Jurkat, Clone E6-1 (cell line): ENCODE measurements at regions not wholly inside any gene's neighbourhood (a gene's known extent, or its start where the extent isn't known, plus 50 kb on each side); places are given as distances from the start of the nearest gene placed in this dataset.
"Not testable (repeated sequence)": the region's sequence is repeated elsewhere in the genome, so short reads cannot be mapped to it uniquely, and the experiment has no call there.

Experiments
- DNase-seq: peaks from one replicate; pipeline ENCODE4 v3.0.0-alpha.2; 2011; ENCODE audit warnings: low read depth, low spot score
- H3K4me3 ChIP-seq: 2 replicates; pipeline ENCODE4 v1.5.1; 2011; ENCODE audit warnings: mild to moderate bottlenecking, low read length, control low read depth, moderate library complexity

DNA sequence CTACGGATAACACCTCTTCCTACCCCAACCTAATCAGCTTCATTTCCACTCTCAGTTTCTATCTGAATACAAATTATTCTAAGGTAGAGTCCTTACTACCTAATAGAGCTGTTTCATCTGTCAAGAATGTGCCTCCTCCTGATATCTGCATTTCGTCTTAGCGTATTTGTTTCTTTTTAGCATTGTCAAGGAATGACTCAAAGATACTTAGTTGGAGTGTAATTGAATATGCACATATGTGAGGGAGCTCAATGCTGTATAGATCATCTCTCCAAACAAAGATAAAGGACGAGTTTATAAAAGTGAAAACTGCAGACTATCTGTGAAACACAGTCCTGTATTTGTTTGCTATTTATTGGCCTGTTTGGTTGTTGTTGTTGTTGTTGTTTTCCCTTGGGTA is 2059.4 kb upstream of the CELF4 start:
- DNase-seq = no peak
- no peak overlapping the region for H3K4me3 ChIP-seq

DNA sequence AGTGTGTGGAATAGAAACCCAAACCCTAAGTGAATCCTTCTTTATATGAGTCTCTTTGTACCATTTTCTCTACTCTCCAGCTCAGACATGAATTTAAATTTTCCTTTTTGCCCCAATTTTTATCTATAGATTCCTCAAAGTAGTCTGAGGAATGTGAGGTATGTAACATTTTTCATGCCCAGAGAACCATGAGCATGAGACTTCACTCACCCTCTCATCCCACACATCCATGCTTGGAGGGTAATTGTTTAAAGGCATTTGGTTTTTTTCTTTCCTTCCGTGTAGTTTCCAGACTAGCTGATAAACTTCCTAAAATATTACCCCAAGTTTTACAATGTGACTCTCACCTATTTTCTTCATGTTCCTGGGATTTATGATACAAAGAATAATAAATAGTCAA is 2056.8 kb upstream of the CELF4 start:
- no peak overlapping the region for H3K4me3 ChIP-seq

DNA sequence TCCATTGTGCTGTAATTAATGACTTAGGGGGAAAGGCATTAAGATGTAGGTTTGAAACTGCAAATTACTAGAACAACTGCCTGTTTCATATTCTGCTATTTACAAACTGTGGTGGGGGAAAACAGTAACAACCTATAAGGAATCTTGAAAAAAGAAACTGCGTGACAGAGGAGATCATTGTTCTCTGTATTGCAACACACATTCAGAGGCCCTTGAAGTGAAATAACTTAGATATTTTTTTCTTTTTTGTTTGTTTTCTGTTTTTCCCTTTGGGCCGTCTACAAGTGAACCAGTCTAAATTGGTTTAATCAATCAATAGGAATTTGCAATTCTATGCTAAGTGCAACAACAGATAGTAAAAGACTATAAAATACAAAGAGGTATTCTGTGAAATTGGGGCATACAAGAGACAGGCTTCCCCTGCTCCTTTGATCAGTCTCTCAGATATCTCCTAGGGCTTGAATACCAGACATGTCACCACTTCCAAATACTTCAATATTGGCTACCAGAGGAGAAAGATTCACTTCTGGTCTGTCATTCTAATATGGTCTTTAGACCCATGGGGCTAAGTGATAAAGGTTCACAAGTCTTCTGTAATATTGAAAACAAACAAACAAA is 2055.1 kb upstream of the CELF4 start:
- no peak for DNase-seq

More for the DNA sequence above, 2056.8 kb upstream of the CELF4 start:
- DNase-seq = no peak

DNA sequence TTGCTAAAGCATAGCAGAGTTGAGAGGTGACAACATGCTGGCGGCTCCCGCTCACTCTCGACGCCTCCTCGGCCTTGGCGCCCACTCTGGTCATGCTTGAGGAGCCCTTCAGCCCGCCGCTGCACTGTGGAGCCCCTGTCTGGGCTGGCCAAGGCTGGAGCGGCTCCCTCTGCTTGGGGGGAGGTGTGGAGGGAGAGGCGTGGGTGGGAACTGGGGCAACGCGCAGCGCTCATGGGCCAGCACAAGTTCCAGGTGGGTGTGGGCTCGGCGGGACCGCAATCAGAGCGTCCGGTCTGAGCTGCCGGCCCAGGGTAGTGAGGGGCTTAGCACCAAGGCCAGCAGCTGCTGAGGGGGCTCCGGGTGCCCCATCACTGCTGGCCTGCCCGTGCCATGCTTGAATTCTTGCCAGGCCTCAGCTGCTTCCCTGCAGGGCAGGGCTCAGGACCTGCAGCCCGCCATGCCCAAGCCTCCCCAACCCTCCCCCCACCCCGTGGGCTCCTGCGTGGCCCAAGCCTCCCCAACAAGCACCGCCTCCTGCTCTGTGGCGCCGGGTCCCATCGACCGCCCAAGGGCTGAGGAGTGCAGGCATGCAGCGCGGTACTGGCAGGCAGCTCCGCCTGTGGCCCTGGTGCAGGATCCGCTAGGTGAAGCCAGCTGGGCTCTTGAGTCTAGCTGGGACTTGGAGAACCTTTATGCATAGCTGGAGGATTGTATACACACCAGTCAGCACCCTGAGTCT is 2052.8 kb upstream of the CELF4 start:
- no peak for DNase-seq
- H3K4me3 ChIP-seq = no peak overlapping the region

More for the DNA sequence above, 2055.1 kb upstream of the CELF4 start:
- H3K4me3 ChIP-seq = no peak overlapping the region

DNA sequence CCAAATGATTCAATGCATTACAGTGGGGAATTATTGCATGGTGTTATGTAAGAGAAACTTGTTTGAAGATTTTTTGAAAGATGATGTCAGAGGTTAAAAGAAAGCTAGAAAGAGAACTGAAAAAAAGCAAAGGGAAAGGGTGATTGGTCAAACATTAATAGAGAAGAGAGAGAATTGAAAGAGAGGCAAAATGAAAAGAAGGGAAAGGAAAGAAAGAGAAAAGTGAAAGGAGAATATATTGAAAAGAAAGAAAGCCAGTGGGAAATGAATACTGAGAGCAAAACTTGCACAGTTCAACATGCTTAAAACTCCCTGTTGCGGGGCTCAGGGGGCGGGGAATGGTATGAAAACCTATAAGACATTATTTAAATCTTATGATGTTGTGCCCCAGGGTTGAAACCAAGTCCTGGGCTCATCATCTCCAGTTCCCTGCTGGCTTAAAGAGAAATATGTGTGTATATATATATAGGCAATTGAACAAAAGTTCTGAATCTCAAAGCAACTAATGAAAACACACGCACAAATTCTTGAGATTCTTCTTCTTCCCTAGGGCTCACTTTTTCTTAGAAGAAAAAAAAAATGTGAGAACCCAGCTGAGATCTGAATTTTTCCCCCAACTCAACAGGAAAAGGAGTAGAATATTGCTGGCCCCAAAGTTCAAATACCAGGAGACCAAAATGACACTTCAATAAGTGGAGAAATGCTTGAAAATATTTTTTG is 2045.9 kb upstream of the CELF4 start:
- no peak overlapping the region for H3K4me3 ChIP-seq
- no peak for DNase-seq

DNA sequence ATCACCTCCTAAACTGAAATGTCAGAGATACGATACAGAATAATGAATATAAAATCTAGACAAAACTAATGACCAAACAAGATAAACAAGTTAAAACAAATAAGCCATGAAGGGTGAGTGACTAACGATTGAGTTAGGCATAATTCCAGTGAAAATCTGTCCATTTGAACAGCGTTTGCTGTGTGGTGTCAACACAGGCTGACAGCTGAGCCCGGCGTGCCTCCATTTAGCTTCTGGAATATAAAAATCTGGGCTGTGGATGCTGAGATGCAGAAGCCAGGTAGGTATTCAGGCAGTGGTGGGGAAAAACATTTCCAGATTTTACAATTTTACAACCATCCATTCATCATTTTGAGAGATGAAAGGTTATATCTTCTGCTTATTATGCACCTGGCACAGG is 2041.4 kb upstream of the CELF4 start:
- no peak for DNase-seq
- no peak overlapping the region for H3K4me3 ChIP-seq

DNA sequence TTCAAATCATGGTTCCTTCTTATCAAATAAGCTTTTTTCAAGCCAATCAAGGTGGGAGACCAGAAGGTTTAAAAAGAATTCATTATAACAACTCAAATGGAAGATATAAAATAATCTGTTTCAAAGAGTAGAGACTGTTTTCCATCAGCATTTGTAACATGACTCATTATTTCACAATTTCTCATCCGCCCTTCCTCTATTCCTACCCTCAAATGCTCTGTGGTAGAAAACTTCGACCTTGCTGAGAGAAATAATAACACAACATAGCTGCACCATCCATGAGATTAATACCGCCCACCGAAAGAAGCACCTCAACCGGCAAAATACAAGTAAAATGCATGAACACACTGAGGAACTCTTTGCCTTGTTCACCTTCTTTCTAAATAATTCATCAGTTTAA is 2039.2 kb upstream of the CELF4 start:
- H3K4me3 ChIP-seq = no peak overlapping the region

DNA sequence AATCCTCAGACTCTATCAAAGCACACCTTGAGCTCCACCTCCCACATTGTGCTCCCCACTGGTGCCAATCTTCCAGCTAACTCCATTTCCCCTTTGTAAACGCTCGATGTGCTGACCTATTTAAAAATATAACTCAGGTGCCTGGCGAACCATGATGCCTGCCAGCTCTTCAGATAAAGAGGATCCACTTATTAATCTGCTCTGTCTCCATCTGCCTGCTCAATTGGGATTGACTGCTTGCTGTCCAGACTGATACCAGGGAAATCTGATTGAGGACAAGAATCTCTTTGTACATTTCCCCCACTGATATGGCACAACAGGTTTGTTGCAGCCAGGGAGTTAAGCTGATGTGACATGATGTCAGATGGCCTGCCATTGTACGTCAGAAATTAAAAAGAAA is 2036.5 kb upstream of the CELF4 start:
- H3K4me3 ChIP-seq = no peak overlapping the region
- DNase-seq = no peak

More for the DNA sequence above, 2039.2 kb upstream of the CELF4 start:
- no peak for DNase-seq

DNA sequence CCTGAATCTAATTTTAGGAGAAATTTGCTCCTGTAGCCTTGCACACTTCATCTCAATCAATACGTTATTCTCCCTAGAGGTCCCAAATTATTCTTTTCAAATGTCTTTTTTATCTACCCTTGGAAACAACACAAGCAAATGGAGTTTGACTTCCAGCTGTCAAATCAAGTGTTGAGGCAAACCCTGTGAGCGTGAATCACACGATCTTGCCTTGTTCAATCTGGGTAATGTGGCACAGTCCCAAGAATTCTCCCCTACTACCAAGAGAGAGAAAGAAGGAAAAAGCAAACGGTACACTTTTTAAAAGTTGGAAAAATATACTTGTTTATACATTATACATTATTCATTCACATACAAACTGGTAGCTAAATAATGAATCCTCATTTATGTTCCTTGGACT is 2035.3 kb upstream of the CELF4 start:
- DNase-seq = no peak
- no peak overlapping the region for H3K4me3 ChIP-seq

DNA sequence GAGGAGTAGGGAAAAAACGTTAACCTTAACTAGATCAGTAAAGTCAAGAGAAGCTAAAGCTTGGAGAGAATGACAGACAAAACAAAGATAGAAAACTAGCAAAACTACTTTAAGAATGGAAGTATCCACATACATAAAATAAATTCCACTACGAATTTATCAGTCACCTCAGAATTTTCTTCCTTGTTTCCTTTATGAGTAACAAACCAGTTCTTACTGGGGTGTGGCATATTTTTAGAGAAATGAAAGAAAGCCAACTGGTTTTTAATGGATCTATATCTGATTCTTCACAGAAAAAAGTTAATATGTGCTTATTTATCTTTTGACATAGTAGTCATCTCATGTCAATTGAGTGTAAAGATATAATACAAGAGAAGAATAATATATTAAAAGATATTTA is 2033.7 kb upstream of the CELF4 start:
- H3K4me3 ChIP-seq = no peak overlapping the region
- DNase-seq = no peak

DNA sequence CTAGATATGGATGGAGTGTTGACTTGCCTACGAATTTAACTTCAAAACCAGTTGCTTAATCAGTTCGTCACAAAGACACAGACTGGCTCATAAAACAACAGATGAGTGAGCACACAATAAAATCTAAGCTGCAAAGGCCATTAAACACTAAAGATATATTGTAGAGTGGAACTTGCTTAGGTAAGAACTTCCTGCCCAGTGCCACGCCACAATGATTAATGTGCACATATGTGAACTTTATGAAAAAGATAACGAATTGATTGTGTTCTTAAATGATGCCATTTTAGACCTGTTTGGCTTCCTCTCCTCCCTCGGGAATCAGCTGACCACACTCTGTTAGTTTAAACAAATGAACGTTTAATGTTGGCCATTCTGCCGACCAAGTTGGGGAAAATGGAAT is 2031.3 kb upstream of the CELF4 start:
- no peak overlapping the region for H3K4me3 ChIP-seq
- no peak for DNase-seq

DNA sequence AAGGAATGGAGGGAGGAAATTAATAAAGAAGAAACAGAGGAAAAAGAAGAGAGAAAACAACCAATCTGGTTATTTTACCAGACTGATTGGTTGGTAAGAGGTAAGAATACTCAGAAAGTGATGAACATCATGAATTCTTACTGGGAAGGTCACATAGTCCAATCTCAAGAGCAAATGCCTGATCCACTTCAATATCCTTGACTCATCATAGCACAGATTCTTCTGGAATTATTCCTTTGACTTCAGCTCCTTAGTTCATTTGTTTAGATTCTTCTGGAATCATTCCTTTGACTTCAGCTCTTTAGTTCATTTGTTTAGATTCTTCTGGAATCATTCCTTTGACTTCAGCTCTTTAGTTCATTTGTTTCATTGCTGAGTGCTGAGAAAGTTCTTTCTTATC is 2030.6 kb upstream of the CELF4 start:
- DNase-seq = no peak

DNA sequence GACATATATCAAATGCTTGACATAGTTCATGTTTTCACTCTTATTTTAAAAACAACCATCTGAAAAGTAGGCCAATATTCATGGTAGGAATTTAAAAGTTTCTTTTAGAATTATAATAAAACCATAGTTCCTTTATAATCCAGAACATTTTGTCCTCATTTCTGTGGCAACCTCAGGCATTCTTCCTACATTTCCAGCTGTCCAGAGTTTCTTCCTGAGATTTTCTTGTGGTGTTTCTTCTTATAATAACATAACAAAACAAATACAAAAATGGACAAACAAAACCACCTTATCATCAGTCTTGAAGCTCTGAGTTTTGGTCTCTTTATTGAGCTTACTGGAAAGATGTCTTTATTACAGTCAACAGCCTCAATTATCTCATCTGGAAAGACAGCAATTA is 2028.6 kb upstream of the CELF4 start:
- H3K4me3 ChIP-seq = no peak overlapping the region
- DNase-seq = no peak

More for the DNA sequence above, 2030.6 kb upstream of the CELF4 start:
- H3K4me3 ChIP-seq = no peak overlapping the region

DNA sequence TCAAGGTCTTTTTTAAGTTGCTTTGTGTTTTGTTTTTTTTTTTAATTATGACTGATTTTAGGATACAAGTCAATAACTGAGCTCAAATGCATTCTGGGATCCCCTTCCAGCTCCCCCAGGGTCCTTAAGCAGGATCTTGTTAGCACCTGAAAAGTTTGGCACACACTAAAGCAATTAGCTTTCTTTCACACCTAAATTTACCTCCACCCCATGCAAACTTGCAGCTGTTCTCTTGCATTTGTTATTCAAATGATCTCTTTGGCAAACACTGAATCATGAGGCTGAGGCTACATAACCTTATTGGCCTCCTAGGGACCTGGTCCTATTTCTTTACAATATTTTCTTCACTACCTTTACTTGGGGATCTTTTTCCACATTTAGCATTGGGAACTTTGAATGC is 2026.1 kb upstream of the CELF4 start:
- no peak for DNase-seq
- H3K4me3 ChIP-seq = no peak overlapping the region

DNA sequence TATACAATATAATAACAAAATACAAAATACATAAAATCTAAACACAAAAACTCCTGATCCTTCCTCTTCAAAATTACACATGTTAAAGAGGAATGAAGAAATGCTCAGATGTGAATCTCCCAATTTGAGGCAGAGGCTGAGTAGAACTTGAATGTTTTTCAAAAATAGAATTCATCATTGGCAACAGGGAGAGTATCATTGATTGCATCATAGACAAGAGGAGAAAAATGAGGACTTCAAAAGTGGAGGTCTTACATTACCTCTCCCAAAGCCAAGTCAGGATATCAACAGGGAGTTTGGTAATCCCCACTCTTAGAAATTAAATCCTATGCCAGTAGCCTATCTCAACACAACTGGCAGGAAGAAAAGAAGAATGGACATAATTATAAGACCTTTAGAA is 2023.9 kb upstream of the CELF4 start:
- H3K4me3 ChIP-seq = no peak overlapping the region
- DNase-seq = no peak

DNA sequence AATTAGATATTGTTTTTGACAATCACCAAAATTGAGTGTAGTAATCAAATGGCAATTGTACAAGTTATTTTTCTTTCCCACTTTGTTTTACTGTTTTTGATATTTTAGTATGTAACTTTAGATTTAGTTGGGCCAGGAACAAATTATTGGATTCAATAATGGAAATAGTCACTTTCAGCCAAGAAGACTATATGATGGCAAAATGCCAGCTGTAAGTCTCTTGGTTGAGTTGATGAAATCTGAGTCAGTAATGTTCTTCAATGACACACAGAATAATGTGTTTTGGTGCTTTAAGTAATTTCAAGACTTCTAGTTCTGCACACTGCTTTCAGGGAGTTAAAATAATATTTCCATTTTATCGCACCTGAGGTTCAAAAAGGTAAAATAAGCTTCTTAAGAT is 2022.0 kb upstream of the CELF4 start:
- no peak overlapping the region for H3K4me3 ChIP-seq
- no peak for DNase-seq

DNA sequence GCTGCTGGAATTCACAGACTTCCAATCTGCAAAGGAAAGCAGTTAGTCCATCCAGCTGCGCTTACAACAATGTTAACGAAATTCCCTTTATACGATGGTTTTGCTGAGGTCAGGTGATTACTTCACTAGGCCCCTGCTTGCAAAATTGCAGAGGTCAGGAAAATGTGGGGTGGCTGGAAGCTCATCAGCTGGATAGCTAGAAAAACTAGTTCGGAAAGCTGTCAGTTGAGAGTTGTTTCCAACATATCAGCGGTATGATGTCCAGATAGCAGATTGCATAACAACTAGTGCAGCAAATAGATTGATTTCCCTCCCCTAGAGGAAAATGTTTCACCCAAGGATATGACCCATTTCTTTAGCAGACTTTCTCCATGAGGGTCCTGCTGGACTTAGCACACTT is 2021.1 kb upstream of the CELF4 start:
- no peak overlapping the region for H3K4me3 ChIP-seq
- no peak for DNase-seq

DNA sequence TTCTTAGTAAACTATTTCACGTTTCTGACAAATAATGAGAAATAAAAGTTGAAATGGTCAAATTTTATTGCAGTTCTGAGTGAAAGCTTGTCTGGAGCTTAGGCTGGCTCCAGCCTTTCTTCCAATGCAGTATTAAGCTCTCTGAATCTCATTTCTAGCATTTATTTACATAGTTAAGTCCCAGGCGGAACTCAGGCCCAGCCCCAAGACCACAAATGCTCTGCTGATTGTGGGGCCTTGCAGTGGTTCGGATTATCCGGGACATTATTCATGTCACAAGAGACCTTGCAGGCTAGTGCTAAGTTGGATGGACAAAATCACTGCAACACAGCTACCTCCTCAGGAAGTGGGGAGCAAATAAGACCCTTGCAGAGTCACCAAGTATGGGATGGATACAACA is 2009.3 kb upstream of the CELF4 start:
- no peak overlapping the region for H3K4me3 ChIP-seq
- DNase-seq = no peak

DNA sequence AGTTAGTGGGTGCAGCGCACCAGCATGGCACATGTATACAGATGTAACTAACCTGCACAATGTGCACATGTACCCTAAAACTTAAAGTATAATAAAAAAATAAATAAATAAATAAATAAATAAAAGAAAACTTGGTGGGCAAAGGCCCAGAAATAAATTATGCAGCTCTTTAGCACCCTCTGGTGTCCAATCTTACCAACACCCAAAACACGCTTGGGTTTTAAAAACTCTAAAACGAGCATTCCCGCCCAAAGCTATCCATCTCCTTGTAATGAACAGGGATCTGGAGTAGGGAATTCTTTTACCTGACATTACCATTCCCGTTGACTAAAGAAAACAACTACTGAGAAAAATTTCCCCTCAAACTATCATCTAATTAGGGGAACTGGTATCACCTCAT is 2005.9 kb upstream of the CELF4 start:
- H3K4me3 ChIP-seq = no peak overlapping the region
- DNase-seq = peak; percentile 11

DNA sequence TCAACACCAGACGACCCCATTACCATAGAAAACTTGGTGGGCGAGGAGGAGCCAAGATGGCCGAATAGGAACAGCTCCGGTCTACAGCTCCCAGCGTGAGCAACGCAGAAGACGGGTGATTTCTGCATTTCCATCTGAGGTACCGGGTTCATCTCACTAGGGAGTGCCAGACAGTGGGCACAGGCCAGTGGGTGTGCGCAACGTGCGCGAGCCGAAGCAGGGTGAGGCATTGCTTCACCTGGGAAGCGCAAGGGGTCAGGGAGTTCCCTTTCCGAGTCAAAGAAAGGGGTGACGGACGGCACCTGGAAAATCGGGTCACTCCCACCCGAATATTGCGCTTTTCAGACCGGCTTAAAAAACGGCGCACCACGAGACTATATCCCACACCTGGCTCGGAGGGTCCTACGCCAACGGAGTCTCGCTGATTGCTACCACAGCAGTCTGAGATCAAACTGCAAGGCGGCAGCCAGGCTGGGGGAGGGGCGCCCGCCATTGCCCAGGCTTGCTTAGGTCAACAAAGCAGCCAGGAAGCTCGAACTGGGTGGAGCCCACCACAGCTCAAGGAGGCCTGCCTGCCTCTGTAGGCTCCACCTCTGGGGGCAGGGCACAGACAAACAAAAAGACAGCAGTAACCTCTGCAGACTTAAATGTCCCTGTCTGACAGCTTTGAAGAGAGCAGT is 2000.1 kb upstream of the CELF4 start:
- not testable (repeated sequence) for H3K4me3 ChIP-seq, DNase-seq
